ENCODE measurements at regions not wholly inside any gene's neighbourhood (a gene's known extent, or its start where the extent isn't known, plus 50 kb on each side); places are given as distances from the start of the nearest gene placed in this dataset.

DNA sequence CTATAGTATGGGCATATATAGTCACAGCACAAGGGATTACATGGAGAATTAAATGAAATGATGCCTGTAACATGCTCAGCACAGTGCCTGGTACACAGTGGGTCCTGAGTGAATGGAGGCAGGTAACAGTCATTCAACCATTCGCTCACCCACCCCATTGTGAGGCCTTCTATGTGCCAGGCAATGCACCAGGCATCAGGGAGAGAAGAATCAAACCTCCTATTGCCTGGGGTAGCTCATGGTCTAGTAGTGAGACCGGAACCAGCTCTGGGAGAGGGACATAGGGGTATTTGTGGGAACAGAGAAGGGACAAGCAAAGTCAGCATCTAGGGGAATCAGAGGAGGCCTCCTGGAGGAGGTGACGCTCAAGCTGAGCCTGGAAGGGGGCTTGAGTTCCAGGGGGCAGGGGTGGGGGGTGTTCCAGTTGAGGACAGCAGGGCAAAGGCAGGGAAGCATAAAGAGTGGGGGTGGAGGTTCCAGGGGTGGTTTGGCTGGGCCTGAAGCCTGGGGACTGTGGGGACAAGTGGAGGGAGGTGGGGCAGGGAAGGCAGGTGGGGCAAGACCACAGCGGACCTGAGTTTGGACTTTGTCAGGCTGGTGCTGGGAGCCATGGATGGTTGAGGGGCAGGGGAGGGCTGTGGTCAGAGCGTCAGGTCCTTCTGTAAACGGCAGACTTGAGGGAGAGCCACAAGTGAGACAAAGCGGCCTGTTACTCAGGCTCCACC is 591.6 kb downstream of the PTPRU start:
- FAIRE-seq (no peak), DNase-seq (ENCODE audit: insufficient read length, low spot score) (no peak)
- no peak for TF ChIP-seq POLR2A (IDR thresholded peaks at IDR 0.05; ENCODE audit: low read depth, low read length)
- no peak for TF ChIP-seq TAF1 (IDR thresholded peaks at IDR 0.05; ENCODE audit: low read depth, low read length)
- no peak for TF ChIP-seq SPI1 (IDR thresholded peaks at IDR 0.05; ENCODE audit: low read depth, low read length)
- TF ChIP-seq POU2F2 (IDR thresholded peaks at IDR 0.05; ENCODE audit: low read depth, low read length), result no peak
- no peak for TF ChIP-seq PAX5 (IDR thresholded peaks at IDR 0.05; ENCODE audit: insufficient read depth, low read length, severe bottlenecking)
- TF ChIP-seq POLR2AphosphoS5 (IDR thresholded peaks at IDR 0.05; ENCODE audit: low read depth, low read length), result no peak

DNA sequence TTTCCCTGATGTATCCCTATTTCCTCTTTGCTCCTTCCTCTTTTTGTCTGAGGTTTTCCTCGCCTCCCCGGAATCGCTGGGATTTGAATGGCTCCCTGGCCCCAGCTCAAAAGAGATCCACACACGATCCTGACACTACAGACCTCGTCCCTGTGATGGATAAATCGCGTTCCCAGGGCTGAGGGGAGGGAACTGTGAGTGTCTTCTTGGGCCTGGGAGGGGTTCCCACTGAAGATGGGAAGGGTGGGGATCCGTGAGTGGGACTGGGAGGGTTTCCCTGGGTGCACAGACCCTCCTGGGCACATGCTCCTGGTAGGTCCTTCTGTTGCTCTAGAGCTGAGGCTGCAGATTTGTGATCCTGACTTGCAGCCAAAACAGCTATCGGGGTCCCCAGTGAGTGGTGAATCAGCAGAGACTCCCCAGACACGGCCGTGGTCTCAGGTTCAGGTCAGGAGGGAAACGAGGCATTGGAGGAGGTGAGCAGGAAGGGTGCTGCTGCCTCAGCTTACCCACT is 591.0 kb downstream of the PTPRU start:
- no peak for DNase-seq (ENCODE audit: insufficient read length, low spot score)
- FAIRE-seq, result no peak
- no peak for TF ChIP-seq POLR2A (IDR thresholded peaks at IDR 0.05; ENCODE audit: low read depth, low read length)

DNA sequence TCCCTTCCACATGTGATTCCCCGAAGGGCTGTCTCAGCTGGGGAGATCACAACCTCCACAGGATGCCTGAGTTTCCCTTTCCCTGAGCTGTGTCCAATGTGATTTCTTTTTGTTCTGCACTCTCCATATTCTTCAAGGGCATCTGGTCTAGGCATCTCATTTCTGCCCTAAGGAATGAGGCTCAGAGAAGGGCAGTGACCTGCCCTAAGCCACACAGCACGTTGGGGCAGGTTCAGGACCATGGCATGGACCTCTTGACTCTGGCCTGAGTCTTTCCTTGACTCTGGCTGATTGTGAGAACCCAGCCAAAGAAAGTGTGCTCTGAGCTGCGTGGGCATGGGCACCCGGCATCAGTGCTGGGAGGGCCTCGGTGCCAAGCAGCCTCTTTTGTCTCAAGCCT is 590.3 kb downstream of the PTPRU start:
- FAIRE-seq (no peak), DNase-seq (ENCODE audit: insufficient read length, low spot score) (no peak)
- TF ChIP-seq POLR2A (IDR thresholded peaks at IDR 0.05; ENCODE audit: low read depth, low read length), result no peak
- TF ChIP-seq POU2F2 (IDR thresholded peaks at IDR 0.05; ENCODE audit: low read depth, low read length), result no peak
- no peak for TF ChIP-seq TAF1 (IDR thresholded peaks at IDR 0.05; ENCODE audit: low read depth, low read length)

DNA sequence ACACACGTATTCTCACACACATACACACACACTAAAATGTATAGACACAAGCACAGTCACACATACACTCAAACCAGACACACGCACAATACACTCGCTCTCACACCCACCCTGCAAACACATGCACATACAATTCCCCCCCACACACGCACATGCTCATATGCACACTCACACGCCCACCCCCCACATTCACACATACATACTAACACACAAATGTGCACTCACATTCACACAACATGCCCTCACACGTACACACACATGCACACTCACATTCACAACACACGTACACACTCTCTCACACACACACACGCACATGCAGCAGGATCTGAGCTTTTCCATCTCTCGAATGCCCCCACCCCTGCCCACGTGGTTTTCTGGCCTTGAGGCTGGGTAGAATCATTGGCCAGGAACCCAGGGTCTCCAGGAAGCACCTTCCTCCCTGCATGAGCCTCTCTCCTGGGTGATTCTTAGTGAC is 589.7 kb downstream of the PTPRU start:
- no peak for DNase-seq (ENCODE audit: insufficient read length, low spot score)
- FAIRE-seq, result peak; percentile 20
- TF ChIP-seq POLR2AphosphoS5 (IDR thresholded peaks at IDR 0.05; ENCODE audit: low read depth, low read length) (no peak), PAX5 (IDR thresholded peaks at IDR 0.05; ENCODE audit: insufficient read depth, low read length, severe bottlenecking) (no peak), POU2F2 (IDR thresholded peaks at IDR 0.05; ENCODE audit: low read depth, low read length) (no peak), POLR2A (IDR thresholded peaks at IDR 0.05; ENCODE audit: low read depth, low read length) (no peak), SPI1 (IDR thresholded peaks at IDR 0.05; ENCODE audit: low read depth, low read length) (no peak), TAF1 (IDR thresholded peaks at IDR 0.05; ENCODE audit: low read depth, low read length) (no peak)

DNA sequence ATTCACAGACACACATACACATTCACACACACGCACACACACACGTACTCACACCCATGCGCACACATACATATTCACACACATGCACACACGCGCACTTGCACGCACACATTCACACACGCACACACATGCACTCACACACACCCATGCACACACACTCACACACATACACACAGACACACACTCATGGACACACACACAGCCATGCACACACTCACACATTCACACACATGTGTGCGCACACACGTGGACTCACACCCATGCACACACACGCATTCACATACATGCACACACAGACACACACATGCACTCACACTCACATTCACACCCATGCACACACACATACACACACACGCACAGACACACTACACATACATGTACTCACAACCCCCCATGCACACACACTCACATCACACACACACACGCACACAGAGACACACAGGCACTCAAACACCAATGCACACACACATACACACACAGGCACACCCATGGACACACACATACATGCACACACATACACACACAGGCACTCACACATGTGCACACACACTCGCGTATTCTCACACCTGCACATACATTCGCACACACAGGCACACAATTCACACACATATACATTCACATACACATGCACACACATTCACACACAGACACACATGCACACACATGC is 589.1 kb downstream of the PTPRU start:
- DNase-seq (ENCODE audit: insufficient read length, low spot score) (no peak), FAIRE-seq (peak; percentile 13)
- TF ChIP-seq TAF1 (IDR thresholded peaks at IDR 0.05; ENCODE audit: low read depth, low read length) (no peak), PAX5 (IDR thresholded peaks at IDR 0.05; ENCODE audit: insufficient read depth, low read length, severe bottlenecking) (no peak), POU2F2 (IDR thresholded peaks at IDR 0.05; ENCODE audit: low read depth, low read length) (no peak), POLR2AphosphoS5 (IDR thresholded peaks at IDR 0.05; ENCODE audit: low read depth, low read length) (no peak), POLR2A (IDR thresholded peaks at IDR 0.05; ENCODE audit: low read depth, low read length) (no peak), SPI1 (IDR thresholded peaks at IDR 0.05; ENCODE audit: low read depth, low read length) (no peak)

DNA sequence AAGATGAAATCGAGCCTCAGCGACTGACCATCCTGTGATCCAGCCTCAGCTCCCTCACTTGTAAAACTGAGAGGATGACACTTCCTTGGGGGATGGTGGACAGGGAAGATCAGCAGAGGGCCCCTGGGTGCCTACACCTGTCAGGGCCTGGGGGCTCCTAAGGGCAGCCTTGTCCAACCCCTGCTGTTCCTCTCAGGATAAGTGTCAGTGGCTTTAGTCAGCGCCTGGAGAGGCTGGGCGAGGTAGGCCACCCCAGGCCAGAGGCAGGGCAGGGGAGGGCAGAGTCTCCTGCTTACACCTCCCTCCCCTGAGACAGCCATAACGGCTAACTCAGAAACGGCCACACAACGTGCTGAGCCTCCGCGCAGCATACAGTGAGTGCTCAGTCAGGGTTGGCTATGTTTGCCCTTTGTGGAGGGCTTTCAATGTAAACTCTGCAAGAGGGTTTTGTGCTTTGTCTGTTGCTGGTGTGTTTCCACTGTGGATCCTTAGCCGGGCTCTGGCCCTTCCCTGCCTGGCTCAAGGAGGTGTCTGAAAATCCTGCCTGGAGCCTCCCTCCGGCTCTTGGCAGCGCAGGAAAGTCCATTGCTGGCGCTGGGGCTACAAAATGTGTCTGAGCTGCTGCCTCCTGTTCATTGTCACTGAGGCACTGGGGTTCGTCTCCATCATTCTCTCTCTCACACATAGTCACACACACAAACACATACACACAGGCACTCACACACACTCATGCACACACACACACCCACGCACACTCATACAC is 588.4 kb downstream of the PTPRU start:
- no peak for TF ChIP-seq POLR2AphosphoS5 (IDR thresholded peaks at IDR 0.05; ENCODE audit: low read depth, low read length)
- no peak for FAIRE-seq

DNA sequence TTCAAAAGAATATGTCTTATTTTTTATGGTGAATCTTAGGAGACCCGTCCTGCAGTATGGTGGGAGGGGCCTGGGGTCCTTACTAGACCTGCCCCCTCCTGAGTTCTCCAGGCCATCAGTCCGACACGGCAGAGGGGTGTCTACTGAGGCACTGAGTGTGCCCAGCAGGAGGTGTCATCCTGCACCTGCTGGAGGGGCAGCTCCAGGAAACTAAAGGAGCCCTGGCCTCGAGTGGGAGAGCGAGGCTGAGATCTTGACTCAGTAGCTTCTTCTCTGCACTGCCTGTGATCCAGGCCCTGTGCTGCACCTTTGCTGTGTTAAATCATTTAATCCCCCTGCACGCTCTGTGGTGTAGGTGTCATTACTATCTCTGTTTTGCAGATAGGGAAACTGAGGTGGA is 587.7 kb downstream of the PTPRU start:
- no peak for TF ChIP-seq POU2F2 (IDR thresholded peaks at IDR 0.05; ENCODE audit: low read depth, low read length)
- TF ChIP-seq SPI1 (IDR thresholded peaks at IDR 0.05; ENCODE audit: low read depth, low read length), result no peak
- TF ChIP-seq POLR2A (IDR thresholded peaks at IDR 0.05; ENCODE audit: low read depth, low read length), result no peak
- TF ChIP-seq POLR2AphosphoS5 (IDR thresholded peaks at IDR 0.05; ENCODE audit: low read depth, low read length), result no peak
- no peak for TF ChIP-seq TAF1 (IDR thresholded peaks at IDR 0.05; ENCODE audit: low read depth, low read length)
- no peak for TF ChIP-seq PAX5 (IDR thresholded peaks at IDR 0.05; ENCODE audit: insufficient read depth, low read length, severe bottlenecking)
- DNase-seq (ENCODE audit: insufficient read length, low spot score) (no peak), FAIRE-seq (no peak)

More for the DNA sequence above, 588.4 kb downstream of the PTPRU start:
- DNase-seq (ENCODE audit: insufficient read length, low spot score), result no peak

DNA sequence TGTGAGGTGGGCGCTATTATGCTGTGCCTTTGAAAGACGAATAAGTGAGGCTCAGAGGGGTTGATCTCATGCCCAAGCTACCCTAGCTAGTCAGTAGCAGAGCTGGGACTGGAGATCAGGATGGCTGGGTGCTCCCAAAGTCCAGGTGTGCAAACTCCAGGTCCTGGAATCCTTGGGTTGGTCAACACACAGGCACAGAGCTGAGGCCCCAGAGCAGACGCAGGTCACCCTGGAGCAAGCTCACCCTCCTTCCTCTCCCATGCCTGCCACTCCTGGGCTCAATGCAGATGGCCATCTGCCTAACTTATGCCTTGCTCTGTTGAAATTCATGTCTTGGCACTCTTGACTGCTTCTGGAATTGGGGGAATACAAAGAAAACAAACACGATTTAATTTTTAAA is 587.2 kb downstream of the PTPRU start:
- FAIRE-seq (no peak), DNase-seq (ENCODE audit: insufficient read length, low spot score) (no peak)
- TF ChIP-seq SPI1 (IDR thresholded peaks at IDR 0.05; ENCODE audit: low read depth, low read length), result no peak
- TF ChIP-seq PAX5 (IDR thresholded peaks at IDR 0.05; ENCODE audit: insufficient read depth, low read length, severe bottlenecking), result no peak
- TF ChIP-seq POLR2A (IDR thresholded peaks at IDR 0.05; ENCODE audit: low read depth, low read length), result no peak
- TF ChIP-seq TAF1 (IDR thresholded peaks at IDR 0.05; ENCODE audit: low read depth, low read length), result no peak
- no peak for TF ChIP-seq POU2F2 (IDR thresholded peaks at IDR 0.05; ENCODE audit: low read depth, low read length)
- TF ChIP-seq POLR2AphosphoS5 (IDR thresholded peaks at IDR 0.05; ENCODE audit: low read depth, low read length), result no peak

DNA sequence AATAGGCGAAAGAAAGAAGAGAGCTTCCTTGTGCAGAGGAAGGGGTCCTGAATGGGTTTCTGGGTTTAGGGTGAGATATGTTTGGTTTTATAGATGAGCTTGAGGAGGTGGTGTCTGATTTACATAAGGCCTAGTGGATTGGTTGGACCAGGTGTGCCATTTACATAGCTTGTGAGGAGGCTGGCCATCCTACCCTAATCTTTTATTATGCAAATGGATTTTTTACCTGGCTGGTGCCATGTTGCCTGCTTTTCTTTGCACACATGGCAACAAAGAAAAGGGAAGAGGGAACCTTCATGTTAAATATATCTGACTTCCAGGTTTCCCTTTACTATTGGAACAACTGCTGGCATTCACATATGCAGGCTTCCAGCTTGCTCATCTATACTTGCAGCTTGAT is 585.3 kb downstream of the PTPRU start:
- TF ChIP-seq POU2F2 (IDR thresholded peaks at IDR 0.05; ENCODE audit: low read depth, low read length) (no peak), POLR2AphosphoS5 (IDR thresholded peaks at IDR 0.05; ENCODE audit: low read depth, low read length) (no peak), PAX5 (IDR thresholded peaks at IDR 0.05; ENCODE audit: insufficient read depth, low read length, severe bottlenecking) (no peak), TAF1 (IDR thresholded peaks at IDR 0.05; ENCODE audit: low read depth, low read length) (no peak), SPI1 (IDR thresholded peaks at IDR 0.05; ENCODE audit: low read depth, low read length) (no peak), POLR2A (IDR thresholded peaks at IDR 0.05; ENCODE audit: low read depth, low read length) (no peak)
- DNase-seq (ENCODE audit: insufficient read length, low spot score) (no peak), FAIRE-seq (no peak)
